PFSK-1 (cell line): ENCODE measurements at regions not wholly inside any gene's neighbourhood (a gene's known extent, or its start where the extent isn't known, plus 50 kb on each side); places are given as distances from the start of the nearest gene placed in this dataset.

ENCODE experiments used
- FOXP2 ChIP-seq: optimal IDR thresholded peaks from 2 replicates; pipeline ENCODE3; 2011; ENCODE audit warnings: borderline replicate concordance, control low read depth, inconsistent platforms; ENCODE audit not compliant: insufficient read depth; ENCODE audit errors: extremely low read length, extremely low read depth
- POLR2AphosphoS5 ChIP-seq: IDR thresholded peaks from 2 replicates; pipeline ENCODE4 v1.6.1; 2012; ENCODE audit warnings: low read depth, mild to moderate bottlenecking, control low read depth, low read length, moderate library complexity
- REST ChIP-seq, 2 experiments: IDR thresholded peaks; 2 replicates each; pipeline versions ENCODE4 v1.6.1 to v1.8.0; 2011 to 2012; ENCODE audit warnings: low read depth in 2 of 2, low read length in 2 of 2, control low read depth in 1 of 2, inconsistent platforms in 1 of 2, mild to moderate bottlenecking in 1 of 2, moderate library complexity in 1 of 2; ENCODE audit not compliant: insufficient read depth in 1 of 2
- SIN3A ChIP-seq: IDR thresholded peaks from 2 replicates; pipeline ENCODE4 v1.6.1; 2012; ENCODE audit warnings: mild to moderate bottlenecking, low read length, moderate library complexity, borderline replicate concordance; ENCODE audit not compliant: insufficient read depth
- TAF1 ChIP-seq: IDR thresholded peaks from 2 replicates; pipeline ENCODE4 v1.6.1; 2012; ENCODE audit warnings: low read length, control low read depth, borderline replicate concordance; ENCODE audit not compliant: insufficient read depth

DNA sequence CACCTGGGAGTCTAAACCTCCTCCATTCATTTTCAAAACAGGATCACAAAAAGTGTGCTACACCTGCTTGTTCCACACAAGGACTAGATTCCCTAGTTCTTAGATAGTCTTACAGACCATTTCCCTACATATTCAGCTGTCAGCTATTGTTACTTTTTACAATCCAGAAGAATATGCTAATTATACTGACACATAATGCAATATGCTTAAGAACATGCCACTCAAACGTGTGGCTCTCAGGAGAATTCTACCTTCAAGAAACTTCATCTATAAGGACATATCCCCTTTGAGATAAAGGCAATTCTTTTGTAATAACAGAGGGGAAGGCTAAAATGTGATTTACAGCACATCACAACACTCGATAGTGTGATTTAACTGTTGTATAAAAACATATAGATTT lies 456.1 kb upstream of the ARRDC3 start:
- no peak for TF ChIP-seq FOXP2
- no peak for TF ChIP-seq SIN3A
- no peak for TF ChIP-seq POLR2AphosphoS5
- no peak for TF ChIP-seq REST (IDR thresholded peaks at IDR 0.05; ENCODE audit: insufficient read depth in 1 of 2, low read depth in 2 of 2, low read length in 2 of 2)
- no peak for TF ChIP-seq TAF1

DNA sequence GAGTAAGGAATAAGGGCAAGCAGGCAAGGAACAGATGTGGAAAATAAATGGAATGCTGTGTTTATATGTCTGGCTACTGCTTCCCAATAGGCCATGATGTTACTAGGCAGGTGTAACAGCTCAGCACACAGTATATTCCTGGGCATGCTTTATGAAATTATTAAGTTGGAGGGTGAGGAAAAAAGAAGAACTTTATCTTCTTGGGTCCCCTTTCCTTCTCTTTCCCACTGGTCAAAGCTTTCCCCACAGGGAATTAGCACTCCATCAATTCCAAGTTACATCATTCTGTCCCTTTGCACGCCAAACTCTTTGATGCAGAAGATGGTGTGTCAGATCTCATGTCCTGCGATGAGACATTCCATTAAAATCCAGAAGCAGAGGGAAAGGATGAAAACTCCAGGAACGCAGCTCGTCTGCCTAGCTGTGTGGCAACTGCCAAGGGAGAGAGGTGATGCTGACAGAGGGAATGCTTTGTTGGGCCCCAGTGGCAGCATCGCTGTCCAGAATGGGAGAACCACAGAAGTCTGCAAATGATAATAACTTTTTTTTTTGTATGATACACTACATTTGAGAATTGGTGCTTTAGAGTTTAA lies 447.3 kb upstream of the ARRDC3 start:
- no peak for TF ChIP-seq REST (IDR thresholded peaks at IDR 0.05; ENCODE audit: insufficient read depth in 1 of 2, low read depth in 2 of 2, low read length in 2 of 2)
- no peak for TF ChIP-seq TAF1
- no peak for TF ChIP-seq FOXP2
- no peak for TF ChIP-seq SIN3A
- no peak for TF ChIP-seq POLR2AphosphoS5

GRCh38 chr5:91825618-91826017 lies 442.5 kb upstream of the ARRDC3 start:
- no peak for TF ChIP-seq POLR2AphosphoS5
- TF ChIP-seq SIN3A: no peak
- no peak for TF ChIP-seq TAF1
- TF ChIP-seq REST (IDR thresholded peaks at IDR 0.05; ENCODE audit: insufficient read depth in 1 of 2, low read depth in 2 of 2, low read length in 2 of 2): no peak
- no peak for TF ChIP-seq FOXP2

GRCh38 chr5:91824406-91824805 lies 441.3 kb upstream of the ARRDC3 start:
- TF ChIP-seq FOXP2 (no peak), SIN3A (no peak), POLR2AphosphoS5 (no peak), TAF1 (no peak), REST (IDR thresholded peaks at IDR 0.05; ENCODE audit: insufficient read depth in 1 of 2, low read depth in 2 of 2, low read length in 2 of 2) (no peak)

- TF ChIP-seq REST (IDR thresholded peaks at IDR 0.05; ENCODE audit: insufficient read depth in 1 of 2, low read depth in 2 of 2, low read length in 2 of 2) (no peak), SIN3A (no peak), TAF1 (no peak), FOXP2 (no peak), POLR2AphosphoS5 (no peak)
These were observed 437.8 kb upstream of the ARRDC3 start for GRCh38 chr5:91820874-91821273.
